ENCODE measurements at regions not wholly inside any gene's neighbourhood (a gene's known extent, or its start where the extent isn't known, plus 50 kb on each side); places are given as distances from the start of the nearest gene placed in this dataset.
A peak's percentile ranks its signal among the peaks of the same experiment; 100 is the strongest.

DNA sequence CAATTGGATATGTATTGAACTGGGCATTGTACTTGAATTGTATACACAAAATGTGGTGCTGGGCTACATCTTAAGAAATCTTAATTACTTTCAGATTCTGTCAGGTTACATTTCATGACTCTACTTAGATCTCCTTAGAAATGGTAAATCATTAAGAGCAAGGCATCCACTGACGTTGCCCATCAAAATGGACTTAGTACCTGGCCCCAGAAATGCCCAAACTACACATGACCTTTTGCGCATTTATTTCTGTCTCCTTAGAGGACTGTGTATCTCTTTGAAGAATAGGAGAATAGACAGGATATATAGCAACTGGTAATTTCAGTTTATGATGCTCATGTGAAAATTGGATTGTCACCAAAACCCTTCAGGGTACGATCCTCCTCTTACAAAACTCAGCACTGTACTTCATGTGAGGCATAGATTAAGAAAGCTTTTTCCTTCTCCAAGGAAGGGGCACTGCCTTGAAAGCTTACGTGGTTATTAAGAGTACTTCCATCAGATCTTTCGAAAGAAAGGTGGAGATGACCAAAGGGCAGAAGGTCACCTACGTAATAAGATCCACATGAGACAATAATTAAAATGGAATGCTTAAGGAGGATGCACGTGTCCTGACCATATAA lies 61.4 kb upstream of the BMP2 start:
- no peak overlapping the region for H3K4me3 ChIP-seq (ENCODE audit: control insufficient read depth, low read depth, low read length)
- DNase-seq (ENCODE audit: low read depth): no peak
- no peak for TF ChIP-seq CTCF (IDR thresholded peaks at IDR 0.05; ENCODE audit: control insufficient read depth, insufficient read depth, low read depth, low read length, missing control alignments)

DNA sequence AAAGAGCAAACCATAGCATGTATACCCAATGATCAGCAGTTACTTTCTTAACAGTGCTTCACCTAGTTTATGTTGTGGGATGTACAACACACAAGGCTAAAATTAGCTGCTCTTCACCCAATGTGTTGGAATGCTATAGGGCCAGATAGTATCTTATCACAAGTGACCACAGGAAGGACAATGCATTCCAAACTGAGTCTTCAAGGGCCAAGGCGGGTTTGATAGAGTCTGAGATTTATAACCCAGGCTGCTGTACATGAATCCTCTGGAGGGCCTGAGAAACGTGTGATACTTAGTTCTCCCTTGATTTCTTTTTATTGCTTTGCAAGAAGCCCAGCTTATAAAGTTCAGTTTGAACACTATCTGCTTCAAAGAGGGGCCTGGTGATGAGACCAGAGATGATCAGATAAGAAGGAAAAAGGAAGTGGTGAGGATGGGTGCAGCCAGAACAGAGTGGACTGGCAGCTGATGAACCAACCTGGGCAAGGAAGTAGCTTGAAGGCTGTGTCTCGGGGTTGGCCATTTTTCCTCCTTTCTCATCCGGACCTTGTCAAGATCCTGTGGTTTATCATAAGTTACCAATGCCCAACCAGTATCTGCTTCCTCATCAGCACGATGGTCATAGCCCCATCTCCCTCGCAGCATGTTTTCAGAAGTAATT lies 62.2 kb upstream of the BMP2 start:
- DNase-seq (ENCODE audit: low read depth): no peak
- H3K4me3 ChIP-seq (ENCODE audit: control insufficient read depth, low read depth, low read length): no peak overlapping the region
- TF ChIP-seq CTCF (IDR thresholded peaks at IDR 0.05; ENCODE audit: control insufficient read depth, insufficient read depth, low read depth, low read length, missing control alignments): no peak

DNA sequence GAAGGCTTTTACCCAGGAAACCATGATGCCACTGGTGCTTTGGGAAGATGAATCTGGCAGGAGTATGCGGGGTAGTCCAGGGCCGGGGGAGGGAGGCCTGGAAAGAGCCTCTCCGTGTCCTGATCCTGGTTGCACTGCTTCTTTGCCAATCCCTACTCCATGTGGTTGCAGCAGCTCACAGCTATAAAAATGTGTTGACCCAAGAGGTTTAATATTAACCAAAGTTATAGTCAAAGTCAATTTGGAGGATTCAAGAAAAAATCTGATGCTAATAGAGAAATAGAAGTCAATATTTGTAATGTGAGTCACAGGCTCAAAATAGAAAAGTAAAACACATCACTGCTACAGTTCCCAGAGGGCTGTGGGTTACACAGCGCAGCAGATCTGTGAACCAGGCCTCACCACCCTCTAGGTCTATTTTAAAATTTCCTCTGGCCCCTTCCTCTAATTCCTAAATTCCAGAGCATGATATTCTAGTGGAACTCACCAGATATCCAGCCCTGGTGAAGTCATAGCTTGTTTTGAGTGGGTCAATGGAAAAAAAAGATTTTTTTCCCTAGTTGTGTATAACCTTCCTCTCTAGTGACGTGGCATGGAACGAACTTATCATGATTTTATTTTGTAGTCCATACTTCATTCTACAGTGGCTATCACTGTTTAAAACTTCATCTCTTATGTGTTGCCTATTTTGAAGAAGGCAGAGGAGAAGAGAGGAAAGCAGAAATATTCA lies 63.2 kb upstream of the BMP2 start:
- peak; percentile 63 for DNase-seq (ENCODE audit: low read depth)
- no peak overlapping the region for H3K4me3 ChIP-seq (ENCODE audit: control insufficient read depth, low read depth, low read length)
- no peak for TF ChIP-seq CTCF (IDR thresholded peaks at IDR 0.05; ENCODE audit: control insufficient read depth, insufficient read depth, low read depth, low read length, missing control alignments)

GRCh38 chr20:6703656-6704055 lies 63.8 kb upstream of the BMP2 start:
- DNase-seq (ENCODE audit: low read depth): no peak
- TF ChIP-seq CTCF (IDR thresholded peaks at IDR 0.05; ENCODE audit: control insufficient read depth, insufficient read depth, low read depth, low read length, missing control alignments): no peak
- no peak overlapping the region for H3K4me3 ChIP-seq (ENCODE audit: control insufficient read depth, low read depth, low read length)

DNA sequence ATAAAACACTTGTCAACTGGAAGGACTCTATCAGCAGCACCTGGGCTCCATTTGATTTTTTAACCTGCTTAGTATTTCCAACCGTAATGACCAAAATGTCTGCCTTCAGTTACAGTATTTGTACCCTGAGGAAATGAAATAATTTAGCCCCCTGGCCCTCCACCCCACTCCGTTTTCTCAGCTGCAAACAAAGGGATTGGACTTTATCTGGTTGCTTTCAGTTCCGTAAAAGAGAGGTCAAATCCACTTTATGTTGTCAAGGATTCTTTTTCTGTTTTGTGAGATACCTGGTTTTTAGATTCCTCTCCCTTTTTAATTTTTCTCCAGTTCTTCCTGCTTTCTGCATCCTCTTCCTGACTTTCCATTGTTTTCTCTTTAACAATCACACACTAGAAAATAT lies 64.4 kb upstream of the BMP2 start:
- no peak overlapping the region for H3K4me3 ChIP-seq (ENCODE audit: control insufficient read depth, low read depth, low read length)
- TF ChIP-seq CTCF (IDR thresholded peaks at IDR 0.05; ENCODE audit: control insufficient read depth, insufficient read depth, low read depth, low read length, missing control alignments): no peak
- DNase-seq (ENCODE audit: low read depth): no peak

DNA sequence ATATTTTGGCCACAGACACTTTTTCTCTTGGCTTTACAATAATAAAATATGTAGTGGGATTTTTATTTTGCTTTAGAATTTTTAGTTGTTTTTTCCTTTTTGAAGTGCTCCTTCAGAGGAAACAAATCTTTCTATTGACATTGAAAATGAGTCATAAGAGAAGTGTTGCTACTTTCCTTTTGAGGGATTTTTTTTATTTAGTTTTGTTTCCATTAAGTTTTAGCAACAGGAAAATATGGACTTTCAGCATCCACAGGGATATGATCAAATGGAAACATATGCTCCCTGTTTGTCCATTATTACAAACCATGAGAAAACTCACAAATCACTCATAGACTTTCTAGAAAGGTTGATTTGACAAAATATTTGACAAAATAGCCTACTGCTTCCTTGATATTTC lies 65.3 kb upstream of the BMP2 start:
- no peak overlapping the region for H3K4me3 ChIP-seq (ENCODE audit: control insufficient read depth, low read depth, low read length)
- no peak for DNase-seq (ENCODE audit: low read depth)
- TF ChIP-seq CTCF (IDR thresholded peaks at IDR 0.05; ENCODE audit: control insufficient read depth, insufficient read depth, low read depth, low read length, missing control alignments): no peak

Measured in AG09309 (cell line).